T-cell (primary cell): ENCODE measurements at regions not wholly inside any gene's neighbourhood (a gene's known extent, or its start where the extent isn't known, plus 50 kb on each side); places are given as distances from the start of the nearest gene placed in this dataset.
"Not testable (repeated sequence)": the region's sequence is repeated elsewhere in the genome, so short reads cannot be mapped to it uniquely, and the experiment has no call there.

Experiments used
- ATAC-seq, 4 experiments: fragments of 200-7000 bp in 3 of 4; fragments of 150-1000 bp in 1 of 4; cut with Tn5 transposase; replicated peaks in 1 of 4; 1 replicate in 3 of 4; 2 replicates in 1 of 4; pipeline ENCODE4 v1.10.0; 2021; ENCODE audit warnings: moderate library complexity in 3 of 4, mild to moderate bottlenecking in 2 of 4, moderate number of reproducible peaks in 1 of 4
- CTCF ChIA-PET, 2 donors: fragments of 300-600 bp; sonication (Branson Sonifier 250); formaldehyde crosslinking; loops; one replicate each; lab custom pipeline; 2022; ENCODE audit warnings: antibody characterized with exemption in 2 of 2; lab: Charles Lee
- POLR2A ChIA-PET, 2 donors: fragments of 300-600 bp; sonication (Branson Sonifier 250); formaldehyde crosslinking; loops; one replicate each; lab custom pipeline; 2022; ENCODE audit warnings: antibody characterized with exemption in 2 of 2; lab: Charles Lee
- DNase-seq, 35 experiments: peaks; one replicate each; pipeline versions ENCODE4 v3.0.0 to v3.0.0-alpha.2; 2013 to 2023
- H3K27ac ChIP-seq: one replicate; pipeline ENCODE4 v1.5.1; 2013; ENCODE audit warnings: low read length
- H3K27me3 ChIP-seq, 2 experiments: replicated peaks in 1 of 2; 1 replicate in 1 of 2; 2 replicates in 1 of 2; pipeline versions ENCODE4 v1.6.1 to v1.7.0; 2013; ENCODE audit warnings: low read length in 1 of 2, mixed read lengths in 1 of 2; ENCODE audit not compliant: control insufficient read depth in 2 of 2, insufficient read depth in 2 of 2; ENCODE audit errors: extremely low read depth in 1 of 2
- H3K36me3 ChIP-seq, 2 donors: 1 replicate in 1 of 2; 2 replicates in 1 of 2; pipeline versions ENCODE4 v1.6.1 to v1.7.0; 2013; ENCODE audit warnings: low read length in 1 of 2; ENCODE audit not compliant: control insufficient read depth in 2 of 2, insufficient read depth in 1 of 2; ENCODE audit errors: extremely low read depth in 1 of 2
- H3K4me1 ChIP-seq, 2 experiments: 1 replicate in 1 of 2; 2 replicates in 1 of 2; pipeline versions ENCODE4 v1.6.1 to v1.7.0; 2013; ENCODE audit warnings: low read length in 2 of 2, mixed read lengths in 1 of 2; ENCODE audit not compliant: insufficient read depth in 2 of 2, control insufficient read depth in 1 of 2; ENCODE audit errors: extremely low read depth in 1 of 2
- H3K4me3 ChIP-seq, 2 donors: 1 replicate in 1 of 2; 2 replicates in 1 of 2; pipeline versions ENCODE4 v1.5.1 to v1.7.0; 2013; ENCODE audit warnings: mild to moderate bottlenecking in 2 of 2, low read length in 1 of 2, moderate library complexity in 1 of 2; ENCODE audit not compliant: control insufficient read depth in 1 of 2; ENCODE audit errors: extremely low read depth in 1 of 2
- H3K9me3 ChIP-seq: 2 replicates; pipeline ENCODE4 v1.7.0; 2013
- H3K27ac Mint-ChIP-seq, 2 donors: one replicate each; pipeline ENCODE4 v1.8.0; 2020 to 2021; ENCODE audit warnings: mild to moderate bottlenecking in 2 of 2, mixed read lengths in 2 of 2
- H3K27me3 Mint-ChIP-seq, 2 donors: one replicate each; pipeline ENCODE4 v1.8.0; 2021 to 2022; ENCODE audit warnings: mixed read lengths in 2 of 2
- H3K36me3 Mint-ChIP-seq: one replicate; pipeline ENCODE4 v1.8.0; 2021; ENCODE audit warnings: mixed read lengths
- H3K4me1 Mint-ChIP-seq, 3 donors: one replicate each; pipeline ENCODE4 v1.8.0; 2020 to 2022; ENCODE audit warnings: mixed read lengths in 3 of 3, mild to moderate bottlenecking in 1 of 3
- H3K4me3 Mint-ChIP-seq, 3 donors: one replicate each; pipeline ENCODE4 v1.8.0; 2020 to 2022; ENCODE audit warnings: mild to moderate bottlenecking in 3 of 3, mixed read lengths in 3 of 3, moderate library complexity in 3 of 3
- H3K9me3 Mint-ChIP-seq, 3 donors: one replicate each; pipeline ENCODE4 v1.8.0; 2020 to 2022; ENCODE audit warnings: mixed read lengths in 3 of 3
- WGBS: methylation state at CpG from one replicate; pipeline ENCODE4 v1.1.5; 2013; ENCODE audit warnings: missing lambda C conversion rate; ENCODE audit not compliant: insufficient coverage; 5-methylcytosine and 5-hydroxymethylcytosine counted together

- Mint-ChIP-seq H3K27ac (no peak overlapping the region), H3K9me3 (peaks cover 2 to 4% (median 3%) of the 10 kb centered on the region in 3 donors), H3K4me3 (no peak overlapping the region), H3K36me3 (peaks cover 39% of the 10 kb centered on the region), H3K4me1 (no peaks in the 10 kb centered on the region), H3K27me3 (no peaks in the 10 kb centered on the region)
- ChIA-PET POLR2A (no interaction called here), CTCF (no interaction called here)
- 80% methylated on average over 3 of the region's 3 CpGs for WGBS
- Histone ChIP-seq H3K36me3 (peaks cover 10 to 18% of the 10 kb centered on the region in 2 donors), H3K27me3 (no peaks in the 10 kb centered on the region), H3K4me3 (no peak overlapping the region), H3K4me1 (no peaks in the 10 kb centered on the region), H3K27ac (no peak overlapping the region), H3K9me3 (no peaks in the 10 kb centered on the region)
- DNase-seq (no peak), ATAC-seq (no peak)
Measured at GRCh38 chr22:25347752-25348102, 128.3 kb downstream of the CRYBB2 start.

DNA sequence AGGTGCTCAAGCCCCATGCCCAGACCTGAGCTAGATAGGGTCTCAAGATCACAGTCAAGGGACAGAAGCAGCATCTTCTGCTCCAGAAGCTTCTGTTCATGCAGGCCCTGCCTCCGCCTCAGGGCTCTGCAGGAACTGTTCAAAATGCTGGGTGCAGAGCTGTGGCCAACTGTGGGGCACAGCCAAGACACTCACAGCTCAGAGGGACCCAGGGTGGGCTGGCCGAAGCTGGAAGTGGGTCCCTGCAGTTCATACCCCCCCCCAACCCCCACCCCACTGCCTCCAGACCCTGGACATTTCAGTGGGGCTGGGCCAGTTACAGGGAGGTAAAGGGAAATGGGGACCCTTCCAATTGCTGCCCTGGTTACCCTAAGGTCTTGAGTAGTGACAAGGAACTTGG, 129.0 kb downstream of the CRYBB2 start:
- H3K9me3 ChIP-seq: no peaks in the 10 kb centered on the region
- Mint-ChIP-seq H3K27ac (no peak overlapping the region), H3K27me3 (no peaks in the 10 kb centered on the region), H3K9me3 (peaks cover 2 to 4% (median 3%) of the 10 kb centered on the region in 3 donors), H3K4me3 (no peak overlapping the region), H3K4me1 (no peaks in the 10 kb centered on the region), H3K36me3 (peaks cover 41% of the 10 kb centered on the region)
- ATAC-seq (no peak), DNase-seq (no peak)
- no peaks in the 10 kb centered on the region for H3K4me1 ChIP-seq
- H3K27ac ChIP-seq: no peak overlapping the region
- 100% methylated on average over 1 of the region's 2 CpGs for WGBS
- H3K27me3 ChIP-seq: no peaks in the 10 kb centered on the region
- POLR2A ChIA-PET: no interaction called here
- CTCF ChIA-PET: interaction anchor here in 1 of 2 donors (0.5 kb wide), 1 partner anchor 20 kb away, joined by 4 read pairs; no protein-coding TSS in a partner anchor
- H3K36me3 ChIP-seq: peaks cover 16 to 18% of the 10 kb centered on the region in 2 donors
- no peak overlapping the region for H3K4me3 ChIP-seq

DNA sequence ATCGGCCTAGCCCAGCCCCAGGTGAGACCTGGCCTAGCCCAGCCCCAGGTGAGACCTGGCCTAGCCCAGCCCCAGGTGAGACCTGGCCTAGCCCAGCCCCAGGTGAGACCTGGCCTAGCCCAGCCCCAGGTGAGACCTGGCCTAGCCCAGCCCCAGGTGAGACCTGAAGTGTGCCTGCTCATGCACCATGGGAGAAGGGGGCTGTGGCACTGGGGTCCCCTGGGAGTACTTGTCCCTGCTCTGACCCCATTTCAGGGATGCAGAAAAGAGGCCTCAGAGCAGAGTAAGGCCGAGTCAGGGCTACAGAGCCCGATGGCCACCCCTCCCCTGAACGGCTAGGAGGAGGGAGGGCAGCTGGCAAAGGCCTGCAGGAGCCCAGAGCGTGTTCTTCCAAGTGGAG, 129.6 kb downstream of the CRYBB2 start:
- H3K4me1 ChIP-seq, H3K27ac Mint-ChIP-seq, H3K4me3 Mint-ChIP-seq, H3K4me3 ChIP-seq, H3K27me3 Mint-ChIP-seq, H3K4me1 Mint-ChIP-seq, ATAC-seq, H3K27ac ChIP-seq, POLR2A ChIA-PET, H3K9me3 Mint-ChIP-seq, DNase-seq, H3K9me3 ChIP-seq, H3K27me3 ChIP-seq: not testable (repeated sequence)
- CTCF ChIA-PET: interaction anchor here in 1 of 2 donors (0.5 kb wide), 1 partner anchor 20 kb away, joined by 4 read pairs; no protein-coding TSS in a partner anchor
- H3K36me3 Mint-ChIP-seq: peaks cover 47% of the 10 kb centered on the region
- WGBS: 100% methylated on average over 1 of the region's 5 CpGs
- H3K36me3 ChIP-seq: peaks cover 20 to 24% of the 10 kb centered on the region in 2 donors

- Mint-ChIP-seq H3K27me3 (no peaks in the 10 kb centered on the region), H3K4me1 (no peaks in the 10 kb centered on the region), H3K4me3 (no peak overlapping the region), H3K36me3 (peaks cover 56% of the 10 kb centered on the region), H3K27ac (no peak overlapping the region), H3K9me3 (no peaks in the 10 kb centered on the region)
- ChIA-PET POLR2A (no interaction called here), CTCF (interaction anchor here in 1 of 2 donors (0.6 kb wide), 1 partner anchor 13 kb away, joined by 5 read pairs; no protein-coding TSS in a partner anchor)
- no peak for ATAC-seq
- Histone ChIP-seq H3K27ac (no peak overlapping the region), H3K4me1 (no peaks in the 10 kb centered on the region), H3K4me3 (no peak overlapping the region), H3K27me3 (no peaks in the 10 kb centered on the region), H3K9me3 (no peaks in the 10 kb centered on the region), H3K36me3 (peaks cover 27 to 34% of the 10 kb centered on the region in 2 donors)
- 89% methylated on average over 16 of the region's 26 CpGs for WGBS
- DNase-seq: no peak
Measured at GRCh38 chr22:25350551-25350971, 131.1 kb downstream of the CRYBB2 start.

DNA sequence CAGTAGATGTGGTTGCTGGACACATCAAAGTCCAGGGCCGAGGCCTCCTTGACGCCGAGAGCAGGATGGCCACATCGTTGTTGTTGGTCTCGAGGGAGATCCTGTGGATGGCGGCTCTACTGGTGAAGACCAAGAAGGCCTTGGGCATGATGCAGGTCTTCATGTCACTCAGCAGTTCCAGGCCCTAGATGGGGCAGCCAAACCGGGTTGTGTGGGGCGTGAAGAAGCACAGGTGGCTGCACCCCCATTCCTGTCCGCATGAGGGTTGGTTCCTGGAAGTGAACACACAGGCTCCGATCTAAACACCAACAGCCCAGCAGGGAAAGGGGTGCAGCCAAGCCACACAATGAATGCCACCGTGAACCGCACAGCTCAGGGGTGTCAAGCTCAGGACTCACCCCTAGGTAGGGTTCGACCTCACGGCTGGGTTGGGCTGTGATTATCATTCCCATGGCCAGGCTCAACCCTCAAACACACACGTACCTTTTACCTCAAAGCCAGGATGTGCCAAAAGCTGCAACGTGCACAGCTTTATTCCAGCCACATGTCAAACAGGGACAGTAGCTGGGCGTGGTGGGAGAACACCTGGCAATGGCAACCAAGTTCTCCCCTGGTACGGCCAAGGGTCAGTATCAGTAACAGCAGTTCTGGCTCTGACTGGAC, 132.3 kb downstream of the CRYBB2 start:
- ATAC-seq: no peak
- H3K4me3 ChIP-seq: no peak overlapping the region
- no peaks in the 10 kb centered on the region for H3K27me3 ChIP-seq
- Mint-ChIP-seq H3K36me3 (peaks cover 59% of the 10 kb centered on the region), H3K4me3 (no peak overlapping the region), H3K27ac (no peak overlapping the region), H3K27me3 (no peaks in the 10 kb centered on the region), H3K4me1 (no peaks in the 10 kb centered on the region), H3K9me3 (no peaks in the 10 kb centered on the region)
- POLR2A ChIA-PET: no interaction called here
- no peak for DNase-seq
- H3K4me1 ChIP-seq: no peaks in the 10 kb centered on the region
- 94% methylated on average over 18 of the region's 18 CpGs for WGBS
- no peaks in the 10 kb centered on the region for H3K9me3 ChIP-seq
- H3K27ac ChIP-seq: no peak overlapping the region
- CTCF ChIA-PET: no interaction called here
- peaks cover 30 to 38% of the 10 kb centered on the region in 2 donors for H3K36me3 ChIP-seq

DNA sequence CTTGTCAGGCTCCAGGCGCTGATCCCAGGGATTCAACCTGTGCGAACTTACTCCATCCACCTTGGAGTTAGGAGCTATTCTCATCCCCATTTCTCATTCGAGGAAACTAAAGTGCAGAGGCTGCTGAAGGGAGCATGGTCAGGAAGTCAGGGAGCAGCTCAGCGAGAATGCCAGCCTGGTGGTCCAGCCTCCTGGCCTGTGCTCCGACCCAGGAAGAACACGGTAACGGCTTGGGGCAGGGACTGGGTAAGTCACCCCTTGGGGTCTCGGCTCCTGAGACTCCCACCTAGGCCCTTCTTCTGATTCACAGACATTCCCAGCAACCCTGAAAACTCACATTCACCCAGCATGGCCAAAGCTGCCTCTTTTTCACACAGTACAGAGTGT, 132.8 kb downstream of the CRYBB2 start:
- CTCF ChIA-PET: no interaction called here
- Mint-ChIP-seq H3K9me3 (no peaks in the 10 kb centered on the region), H3K36me3 (peaks cover 64% of the 10 kb centered on the region), H3K4me1 (no peaks in the 10 kb centered on the region), H3K27ac (no peak overlapping the region), H3K27me3 (no peaks in the 10 kb centered on the region), H3K4me3 (no peak overlapping the region)
- Histone ChIP-seq H3K27me3 (no peaks in the 10 kb centered on the region), H3K4me3 (no peak overlapping the region), H3K36me3 (peaks cover 34 to 43% of the 10 kb centered on the region in 2 donors), H3K4me1 (no peaks in the 10 kb centered on the region), H3K27ac (no peak overlapping the region), H3K9me3 (no peaks in the 10 kb centered on the region)
- WGBS: 87% methylated on average over 7 of the region's 8 CpGs
- POLR2A ChIA-PET: no interaction called here
- ATAC-seq (no peak), DNase-seq (no peak)
